BLaER1 (cell line): ENCODE measurements at regions not wholly inside any gene's neighbourhood (a gene's known extent, or its start where the extent isn't known, plus 50 kb on each side); places are given as distances from the start of the nearest gene placed in this dataset.
"Not testable (repeated sequence)": the region's sequence is repeated elsewhere in the genome, so short reads cannot be mapped to it uniquely, and the experiment has no call there.

Experiments used
- H3K27ac ChIP-seq: shearing (Covaris generic); formaldehyde crosslinking; 2 replicates; pipeline ENCODE4 v1.8.1; 2022
- H3K27me3 ChIP-seq: shearing (Covaris generic); formaldehyde crosslinking; 2 replicates; pipeline ENCODE4 v1.8.1; 2022
- H3K36me3 ChIP-seq: shearing (Covaris generic); formaldehyde crosslinking; 2 replicates; pipeline ENCODE4 v1.8.1; 2022
- H3K4me1 ChIP-seq: shearing (Covaris generic); formaldehyde crosslinking; 2 replicates; pipeline ENCODE4 v1.8.1; 2022
- H3K4me2 ChIP-seq: shearing (Covaris generic); formaldehyde crosslinking; 2 replicates; pipeline ENCODE4 v1.8.1; 2022
- H3K4me3 ChIP-seq: shearing (Covaris generic); formaldehyde crosslinking; 2 replicates; pipeline ENCODE4 v1.8.1; 2022
- H3K9ac ChIP-seq: shearing (Covaris generic); formaldehyde crosslinking; 2 replicates; pipeline ENCODE4 v1.8.1; 2022
- H3K9me3 ChIP-seq: shearing (Covaris generic); formaldehyde crosslinking; 2 replicates; pipeline ENCODE4 v1.8.1; 2022
- H4K20me1 ChIP-seq: shearing (Covaris generic); formaldehyde crosslinking; 2 replicates; pipeline ENCODE4 v1.8.1; 2022
- Cebpa-rat ChIP-seq: shearing (Covaris generic); IDR thresholded peaks from 2 replicates; pipeline ENCODE4 v1.8.1; 2022

GRCh38 chr10:120212275-120212674, 244.8 kb upstream of the PLPP4 start:
- Histone ChIP-seq H3K9me3 (no peaks in the 10 kb centered on the region), H3K4me2 (no peak overlapping the region), H3K27me3 (no peaks in the 10 kb centered on the region), H4K20me1 (no peaks in the 10 kb centered on the region), H3K9ac (no peak overlapping the region), H3K4me3 (no peak overlapping the region), H3K36me3 (no peaks in the 10 kb centered on the region), H3K4me1 (peaks cover 4% of the 10 kb centered on the region; the same call in 1 of the 2 replicates), H3K27ac (no peak overlapping the region)
- TF ChIP-seq Cebpa-rat: no peak

GRCh38 chr10:120213283-120213682, 243.7 kb upstream of the PLPP4 start:
- H3K9me3 ChIP-seq: not testable (repeated sequence)

GRCh38 chr10:120217736-120218135, 239.3 kb upstream of the PLPP4 start:
- H3K36me3 ChIP-seq: no peaks in the 10 kb centered on the region
- no peak overlapping the region for H3K4me3 ChIP-seq
- no peak for TF ChIP-seq Cebpa-rat
- no peaks in the 10 kb centered on the region for H3K4me1 ChIP-seq
- H4K20me1 ChIP-seq: no peaks in the 10 kb centered on the region
- no peak overlapping the region for H3K9ac ChIP-seq
- no peaks in the 10 kb centered on the region for H3K9me3 ChIP-seq
- H3K27me3 ChIP-seq: no peaks in the 10 kb centered on the region
- H3K4me2 ChIP-seq: no peak overlapping the region
- H3K27ac ChIP-seq: no peak overlapping the region

More at GRCh38 chr10:120213283-120213682, 243.7 kb upstream of the PLPP4 start:
- not testable (repeated sequence) for H3K27ac ChIP-seq, H3K36me3 ChIP-seq, H3K27me3 ChIP-seq, H3K9ac ChIP-seq, H3K4me2 ChIP-seq, H3K4me1 ChIP-seq, H4K20me1 ChIP-seq, H3K4me3 ChIP-seq

GRCh38 chr10:120221873-120222485, 235.0 kb upstream of the PLPP4 start:
- Histone ChIP-seq H3K4me1 (no peaks in the 10 kb centered on the region), H3K27ac (no peak overlapping the region), H4K20me1 (no peaks in the 10 kb centered on the region)

GRCh38 chr10:120229641-120230040, 227.4 kb upstream of the PLPP4 start:
- Histone ChIP-seq H3K36me3 (no peaks in the 10 kb centered on the region), H4K20me1 (no peaks in the 10 kb centered on the region), H3K27ac (no peak overlapping the region), H3K9ac (no peak overlapping the region), H3K9me3 (no peaks in the 10 kb centered on the region), H3K4me1 (no peaks in the 10 kb centered on the region), H3K27me3 (no peaks in the 10 kb centered on the region), H3K4me3 (no peak overlapping the region), H3K4me2 (no peak overlapping the region)
- no peak for TF ChIP-seq Cebpa-rat

More at GRCh38 chr10:120221873-120222485, 235.0 kb upstream of the PLPP4 start:
- Histone ChIP-seq H3K9me3 (no peaks in the 10 kb centered on the region), H3K36me3 (no peaks in the 10 kb centered on the region), H3K4me3 (no peak overlapping the region), H3K27me3 (no peaks in the 10 kb centered on the region), H3K4me2 (no peak overlapping the region), H3K9ac (no peak overlapping the region)
- TF ChIP-seq Cebpa-rat: no peak

- not testable (repeated sequence) for H3K27ac ChIP-seq, H3K9ac ChIP-seq, H3K27me3 ChIP-seq, H4K20me1 ChIP-seq, H3K4me1 ChIP-seq, H3K4me3 ChIP-seq, H3K4me2 ChIP-seq, H3K36me3 ChIP-seq, H3K9me3 ChIP-seq
Measured at GRCh38 chr10:120239695-120240094, 217.3 kb upstream of the PLPP4 start.

- no peaks in the 10 kb centered on the region for H4K20me1 ChIP-seq
- no peaks in the 10 kb centered on the region for H3K27me3 ChIP-seq
- H3K4me3 ChIP-seq: no peak overlapping the region
- 0 out of 2 replicates have a peak, but pooled peaks cover 7% of the 10 kb centered on the region for H3K9me3 ChIP-seq
- no peaks in the 10 kb centered on the region for H3K4me1 ChIP-seq
- H3K27ac ChIP-seq: no peak overlapping the region
- no peak overlapping the region for H3K9ac ChIP-seq
- H3K36me3 ChIP-seq: no peaks in the 10 kb centered on the region
- no peak overlapping the region for H3K4me2 ChIP-seq
- no peak for TF ChIP-seq Cebpa-rat
Measured at GRCh38 chr10:120251821-120252442, 205.1 kb upstream of the PLPP4 start.

GRCh38 chr10:120253131-120253530, 203.9 kb upstream of the PLPP4 start:
- Histone ChIP-seq H4K20me1 (no peaks in the 10 kb centered on the region), H3K9ac (no peak overlapping the region), H3K36me3 (no peaks in the 10 kb centered on the region), H3K9me3 (0 out of 2 replicates have a peak, but pooled peaks cover 7% of the 10 kb centered on the region), H3K27me3 (no peaks in the 10 kb centered on the region), H3K4me1 (no peaks in the 10 kb centered on the region), H3K4me2 (no peak overlapping the region), H3K27ac (no peak overlapping the region), H3K4me3 (no peak overlapping the region)
- no peak for TF ChIP-seq Cebpa-rat

- H4K20me1 ChIP-seq: no peaks in the 10 kb centered on the region
- no peaks in the 10 kb centered on the region for H3K4me1 ChIP-seq
- H3K4me2 ChIP-seq: no peak overlapping the region
- no peak overlapping the region for H3K27ac ChIP-seq
- TF ChIP-seq Cebpa-rat: no peak
- no peaks in the 10 kb centered on the region for H3K36me3 ChIP-seq
- no peaks in the 10 kb centered on the region for H3K9me3 ChIP-seq
- no peak overlapping the region for H3K4me3 ChIP-seq
- no peak overlapping the region for H3K9ac ChIP-seq
- H3K27me3 ChIP-seq: no peaks in the 10 kb centered on the region
Measured at GRCh38 chr10:120260456-120260855, 196.6 kb upstream of the PLPP4 start.

GRCh38 chr10:120262857-120263547, 194.0 kb upstream of the PLPP4 start:
- H3K9ac ChIP-seq: no peak overlapping the region
- no peak overlapping the region for H3K27ac ChIP-seq
- H3K4me1 ChIP-seq: no peaks in the 10 kb centered on the region
- no peaks in the 10 kb centered on the region for H3K9me3 ChIP-seq
- TF ChIP-seq Cebpa-rat: no peak
- H3K4me3 ChIP-seq: no peak overlapping the region
- H3K27me3 ChIP-seq: no peaks in the 10 kb centered on the region
- no peak overlapping the region for H3K4me2 ChIP-seq
- no peaks in the 10 kb centered on the region for H4K20me1 ChIP-seq
- H3K36me3 ChIP-seq: no peaks in the 10 kb centered on the region
